ENCODE measurements at regions not wholly inside any gene's neighbourhood (a gene's known extent, or its start where the extent isn't known, plus 50 kb on each side); places are given as distances from the start of the nearest gene placed in this dataset.

- no peak for DNase-seq
Observed at GRCh38 chr3:176697284-176697889, 499.9 kb downstream of the TBL1XR1 start.

- no peak for DNase-seq
Observed at GRCh38 chr3:176696816-176697215, 500.5 kb downstream of the TBL1XR1 start.

GRCh38 chr3:176692966-176693785 is 504.1 kb downstream of the TBL1XR1 start:
- DNase-seq: no peak

GRCh38 chr3:176692199-176692965 is 504.9 kb downstream of the TBL1XR1 start:
- DNase-seq: no peak

- DNase-seq: no peak
Observed at GRCh38 chr3:176690083-176690869, 507.0 kb downstream of the TBL1XR1 start.

- DNase-seq: peak; percentile 42
Observed at GRCh38 chr3:176687754-176688153, 509.5 kb downstream of the TBL1XR1 start.

- DNase-seq: no peak
Observed at GRCh38 chr3:176683382-176683781, 513.9 kb downstream of the TBL1XR1 start.

- peak; percentile 40 for DNase-seq
Observed at GRCh38 chr3:176663837-176664831, 533.1 kb downstream of the TBL1XR1 start.

- no peak for DNase-seq
Observed at GRCh38 chr3:176663387-176663786, 533.9 kb downstream of the TBL1XR1 start.

- DNase-seq: no peak
Observed at GRCh38 chr3:176661432-176661964, 535.8 kb downstream of the TBL1XR1 start.

- no peak for DNase-seq
Observed at GRCh38 chr3:176655404-176656094, 541.7 kb downstream of the TBL1XR1 start.

GRCh38 chr3:176651622-176652021 is 545.7 kb downstream of the TBL1XR1 start:
- DNase-seq: no peak

GRCh38 chr3:176650478-176650877 is 546.8 kb downstream of the TBL1XR1 start:
- no peak for DNase-seq

GRCh38 chr3:176647987-176648386 is 549.3 kb downstream of the TBL1XR1 start:
- no peak for DNase-seq

- no peak for DNase-seq
Observed at GRCh38 chr3:176633511-176633910, 563.8 kb downstream of the TBL1XR1 start.

- DNase-seq: no peak
Observed at GRCh38 chr3:176632925-176633324, 564.4 kb downstream of the TBL1XR1 start.

- DNase-seq: no peak
Observed at GRCh38 chr3:176631165-176631564, 566.1 kb downstream of the TBL1XR1 start.

GRCh38 chr3:176628101-176628639 is 569.1 kb downstream of the TBL1XR1 start:
- DNase-seq: no peak

- no peak for DNase-seq
Observed at GRCh38 chr3:176623468-176624150, 573.7 kb downstream of the TBL1XR1 start.

- DNase-seq: no peak
Observed at GRCh38 chr3:176619833-176620232, 577.4 kb downstream of the TBL1XR1 start.

Measured in NCI-H1048 (cell line).